SK-N-SH (cell line): ENCODE measurements at regions not wholly inside any gene's neighbourhood (a gene's known extent, or its start where the extent isn't known, plus 50 kb on each side); places are given as distances from the start of the nearest gene placed in this dataset.

Source experiments
- CTCF ChIA-PET: fragments of 300-600, 350-600 bp; formaldehyde crosslinking; extraction: SDS; loops from one replicate; lab custom pipeline; 2021; lab: Yijun Ruan, JAX
- POLR2A ChIA-PET: fragments of 350-600 bp; sonication (Branson Sonifier 250); formaldehyde crosslinking; extraction: SDS; loops from one replicate; lab custom pipeline; 2020; ENCODE audit warnings: antibody characterized with exemption, inconsistent platforms; lab: Yijun Ruan, JAX
- DNase-seq: peaks from one replicate; pipeline ENCODE4 v3.0.0; 2012
- H2AFZ ChIP-seq: fragments of 200-600 bp; sonication (generic); 2 replicates; pipeline ENCODE4 v1.8.1; 2016; ENCODE audit warnings: antibody characterized with exemption, mild to moderate bottlenecking, low read depth
- H3F3A ChIP-seq: fragments of 200-600 bp; sonication (generic); replicated peaks from 2 replicates; pipeline ENCODE3; 2016; ENCODE audit warnings: antibody characterized with exemption, mild to moderate bottlenecking; ENCODE audit not compliant: insufficient read depth
- H3K27ac ChIP-seq, 2 experiments: fragments of 200-500 bp in 1 of 2; fragments of 200-600 bp in 1 of 2; sonication (Bioruptor generic) in 1 of 2; sonication (generic), shearing (Covaris generic) in 1 of 2; 2 replicates each; pipeline versions ENCODE4 v1.5.1 to v1.6.1; 2014 to 2016; ENCODE audit warnings: low read depth in 2 of 2, inconsistent platforms in 1 of 2, low read length in 1 of 2, mild to moderate bottlenecking in 1 of 2, mixed read lengths in 1 of 2
- H3K27me3 ChIP-seq: fragments of 200-600 bp; sonication (generic), shearing (Covaris generic); 2 replicates; pipeline ENCODE4 v1.6.1; 2016; ENCODE audit warnings: mixed run types; ENCODE audit not compliant: insufficient read depth
- H3K36me3 ChIP-seq, 2 experiments: fragments of 200-500 bp in 1 of 2; fragments of 200-600 bp in 1 of 2; sonication (Bioruptor generic) in 1 of 2; sonication (generic) in 1 of 2; replicated peaks in 1 of 2; 2 replicates each; pipeline versions ENCODE3 to v1.5.1; 2014 to 2016; ENCODE audit warnings: low read length in 1 of 2, mild to moderate bottlenecking in 1 of 2; ENCODE audit not compliant: insufficient read depth in 2 of 2, control insufficient read depth in 1 of 2
- H3K4me1 ChIP-seq, 2 experiments: fragments of 200-500 bp in 1 of 2; fragments of 200-600 bp in 1 of 2; sonication (Bioruptor generic) in 1 of 2; sonication (generic), shearing (Covaris generic) in 1 of 2; 2 replicates each; pipeline versions ENCODE4 v1.5.1 to v1.6.1; 2014 to 2016; ENCODE audit warnings: low read depth in 1 of 2, low read length in 1 of 2, mixed run types in 1 of 2; ENCODE audit not compliant: insufficient read depth in 2 of 2, control insufficient read depth in 1 of 2
- H3K4me2 ChIP-seq: fragments of 200-600 bp; sonication (generic), shearing (Covaris generic); 2 replicates; pipeline ENCODE4 v1.6.1; 2017; ENCODE audit warnings: mixed run types
- H3K4me3 ChIP-seq, 2 experiments: fragments of 200-500 bp in 1 of 2; fragments of 200-600 bp in 1 of 2; sonication (Bioruptor generic) in 1 of 2; sonication (generic), shearing (Covaris generic) in 1 of 2; 2 replicates each; pipeline versions ENCODE4 v1.5.1 to v1.8.1; 2014 to 2016; ENCODE audit warnings: low read depth in 2 of 2, inconsistent platforms in 1 of 2, low read length in 1 of 2, mild to moderate bottlenecking in 1 of 2, mixed read lengths in 1 of 2, moderate library complexity in 1 of 2
- H3K79me2 ChIP-seq: fragments of 200-600 bp; sonication (generic); 2 replicates; pipeline ENCODE4 v1.8.1; 2017; ENCODE audit warnings: mild to moderate bottlenecking; ENCODE audit not compliant: insufficient read depth
- H3K9ac ChIP-seq: fragments of 200-600 bp; sonication (generic); 2 replicates; pipeline ENCODE4 v1.6.1; 2017; ENCODE audit warnings: mixed run types
- H3K9me2 ChIP-seq: fragments of 200-600 bp; sonication (generic); 2 replicates; pipeline ENCODE4 v1.6.1; 2017; ENCODE audit warnings: mixed run types
- H3K9me3 ChIP-seq: fragments of 200-600 bp; sonication (generic); 2 replicates; pipeline ENCODE4 v1.6.1; 2017; ENCODE audit warnings: mixed run types, mild to moderate bottlenecking, moderate library complexity
- H4K20me1 ChIP-seq: fragments of 200-600 bp; sonication (generic); 2 replicates; pipeline ENCODE4 v1.6.1; 2017; ENCODE audit warnings: mild to moderate bottlenecking, mixed run types; ENCODE audit not compliant: insufficient read depth
- ELF1 ChIP-seq: IDR thresholded peaks from 2 replicates; pipeline ENCODE4 v1.4.0; 2012
- EP300 ChIP-seq, 2 experiments: IDR thresholded peaks; 2 replicates each; pipeline versions ENCODE4 v1.4.0 to v1.6.1; 2012; ENCODE audit warnings: borderline replicate concordance in 1 of 2, low read depth in 1 of 2, low read length in 1 of 2
- EZH2phosphoT487 ChIP-seq: fragments of 200-600 bp; sonication (generic); IDR thresholded peaks from 2 replicates; pipeline ENCODE4 v1.6.1; 2017; ENCODE audit warnings: low read depth, mixed run types, mild to moderate bottlenecking, antibody characterized with exemption, moderate library complexity, borderline replicate concordance
- FOXM1 ChIP-seq: IDR thresholded peaks from 2 replicates; pipeline ENCODE4 v1.4.0; 2012; ENCODE audit warnings: low read depth, mild to moderate bottlenecking
- MEF2A ChIP-seq: IDR thresholded peaks from 2 replicates; pipeline ENCODE4 v1.4.0; 2012; ENCODE audit warnings: low read depth, borderline replicate concordance
- MXI1 ChIP-seq: IDR thresholded peaks from 2 replicates; pipeline ENCODE4 v1.6.1; 2012; ENCODE audit warnings: mild to moderate bottlenecking, low read depth, low read length, improper control_type of control experiment
- NRF1 ChIP-seq: IDR thresholded peaks from 2 replicates; pipeline ENCODE4 v1.6.1; 2012; ENCODE audit warnings: low read depth, mild to moderate bottlenecking, low read length
- POLR2AphosphoS5 ChIP-seq: IDR thresholded peaks from 2 replicates; pipeline ENCODE4 v1.6.1; 2012; ENCODE audit warnings: low read depth, low read length
- RAD21 ChIP-seq: IDR thresholded peaks from 2 replicates; pipeline ENCODE4 v1.6.1; 2012; ENCODE audit warnings: mild to moderate bottlenecking, low read length
- RXRA ChIP-seq: IDR thresholded peaks from 2 replicates; pipeline ENCODE4 v1.4.0; 2012; ENCODE audit warnings: low read depth, mild to moderate bottlenecking, borderline replicate concordance
- SMC3 ChIP-seq: IDR thresholded peaks from 2 replicates; pipeline ENCODE4 v1.6.1; 2012; ENCODE audit warnings: low read depth, low read length, improper control_type of control experiment
- TAF1 ChIP-seq: IDR thresholded peaks from 2 replicates; pipeline ENCODE4 v1.6.1; 2012; ENCODE audit warnings: low read depth, mild to moderate bottlenecking, low read length, moderate library complexity, borderline replicate concordance
- TCF12 ChIP-seq: IDR thresholded peaks from 2 replicates; pipeline ENCODE4 v1.4.0; 2012
- YY1 ChIP-seq: IDR thresholded peaks from 2 replicates; pipeline ENCODE4 v1.4.0; 2012; ENCODE audit warnings: low read depth, mild to moderate bottlenecking
- WGBS: methylation state at CpG from one replicate; pipeline ENCODE4 v1.1.6; 2017; ENCODE audit warnings: low lambda C conversion rate; 5-methylcytosine and 5-hydroxymethylcytosine counted together
- TF ChIP-seq, protein P1 (sequence below): IDR thresholded peaks from 2 replicates; pipeline ENCODE4 v1.4.0; 2012; ENCODE audit warnings: low read depth, borderline replicate concordance
- TF ChIP-seq, protein P2 (sequence below): IDR thresholded peaks from 2 replicates; pipeline ENCODE4 v1.6.1; 2012; ENCODE audit warnings: mild to moderate bottlenecking, low read depth, low read length, moderate library complexity
- TF ChIP-seq, protein P3 (sequence below): fragments of 150-350 bp; IDR thresholded peaks from 2 replicates; pipeline ENCODE4 v1.6.1; 2017; ENCODE audit warnings: antibody characterized with exemption, low read length, low read depth, borderline replicate concordance
- TF ChIP-seq, protein P4 (sequence below): fragments of 150-350 bp; IDR thresholded peaks from 2 replicates; pipeline ENCODE4 v1.6.1; 2016; ENCODE audit warnings: mild to moderate bottlenecking, low read depth, low read length
- TF ChIP-seq, protein P5 (sequence below): IDR thresholded peaks from 2 replicates; pipeline ENCODE4 v1.4.0; 2012; ENCODE audit warnings: low read depth
- TF ChIP-seq, protein P6 (sequence below): IDR thresholded peaks from 2 replicates; pipeline ENCODE4; 2012

DNA sequence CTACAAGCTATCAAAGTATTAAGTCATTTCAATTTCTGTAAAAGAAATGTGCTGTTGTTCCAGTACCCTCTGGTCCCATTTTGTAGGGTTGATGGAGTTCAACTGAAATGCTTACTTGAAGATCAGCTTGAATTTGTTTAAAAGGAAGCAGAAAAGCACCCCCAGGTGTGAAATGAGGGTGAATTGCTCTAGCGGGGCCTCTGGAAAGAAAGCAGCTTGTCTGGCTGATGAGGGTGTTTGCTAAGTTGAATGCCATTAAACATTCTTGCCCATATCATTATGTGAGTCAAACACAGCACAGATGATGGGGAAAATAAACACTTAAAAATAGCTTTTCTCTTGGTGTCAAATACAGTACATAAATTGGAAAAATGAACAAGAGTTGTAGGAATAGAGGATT, 280.3 kb downstream of the RAB38 start:
- POLR2A ChIA-PET = no interaction called here
- H3K4me2 ChIP-seq = no peak overlapping the region
- H3K9ac ChIP-seq = no peak overlapping the region
- H3K27ac ChIP-seq = no peak overlapping the region
- H3K4me1 ChIP-seq = no peaks in the 10 kb centered on the region
- no peaks in the 10 kb centered on the region for H3K9me2 ChIP-seq
- WGBS = 15% methylated on average over 1 of the region's 1 CpG
- H2AFZ ChIP-seq = no peak overlapping the region
- no peaks in the 10 kb centered on the region for H3K79me2 ChIP-seq
- H3K4me3 ChIP-seq = no peak overlapping the region
- TF ChIP-seq TCF12 = no peak
- TF ChIP-seq MXI1 = no peak
- TF ChIP-seq FOXM1 = no peak
- no peak for TF ChIP-seq EZH2phosphoT487
- TF ChIP-seq, protein P1, sequence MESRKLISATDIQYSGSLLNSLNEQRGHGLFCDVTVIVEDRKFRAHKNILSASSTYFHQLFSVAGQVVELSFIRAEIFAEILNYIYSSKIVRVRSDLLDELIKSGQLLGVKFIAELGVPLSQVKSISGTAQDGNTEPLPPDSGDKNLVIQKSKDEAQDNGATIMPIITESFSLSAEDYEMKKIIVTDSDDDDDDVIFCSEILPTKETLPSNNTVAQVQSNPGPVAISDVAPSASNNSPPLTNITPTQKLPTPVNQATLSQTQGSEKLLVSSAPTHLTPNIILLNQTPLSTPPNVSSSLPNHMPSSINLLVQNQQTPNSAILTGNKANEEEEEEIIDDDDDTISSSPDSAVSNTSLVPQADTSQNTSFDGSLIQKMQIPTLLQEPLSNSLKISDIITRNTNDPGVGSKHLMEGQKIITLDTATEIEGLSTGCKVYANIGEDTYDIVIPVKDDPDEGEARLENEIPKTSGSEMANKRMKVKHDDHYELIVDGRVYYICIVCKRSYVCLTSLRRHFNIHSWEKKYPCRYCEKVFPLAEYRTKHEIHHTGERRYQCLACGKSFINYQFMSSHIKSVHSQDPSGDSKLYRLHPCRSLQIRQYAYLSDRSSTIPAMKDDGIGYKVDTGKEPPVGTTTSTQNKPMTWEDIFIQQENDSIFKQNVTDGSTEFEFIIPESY = no peak
- TF ChIP-seq YY1 = no peak
- no peak for TF ChIP-seq POLR2AphosphoS5
- no peak for TF ChIP-seq NRF1
- TF ChIP-seq, protein P2, sequence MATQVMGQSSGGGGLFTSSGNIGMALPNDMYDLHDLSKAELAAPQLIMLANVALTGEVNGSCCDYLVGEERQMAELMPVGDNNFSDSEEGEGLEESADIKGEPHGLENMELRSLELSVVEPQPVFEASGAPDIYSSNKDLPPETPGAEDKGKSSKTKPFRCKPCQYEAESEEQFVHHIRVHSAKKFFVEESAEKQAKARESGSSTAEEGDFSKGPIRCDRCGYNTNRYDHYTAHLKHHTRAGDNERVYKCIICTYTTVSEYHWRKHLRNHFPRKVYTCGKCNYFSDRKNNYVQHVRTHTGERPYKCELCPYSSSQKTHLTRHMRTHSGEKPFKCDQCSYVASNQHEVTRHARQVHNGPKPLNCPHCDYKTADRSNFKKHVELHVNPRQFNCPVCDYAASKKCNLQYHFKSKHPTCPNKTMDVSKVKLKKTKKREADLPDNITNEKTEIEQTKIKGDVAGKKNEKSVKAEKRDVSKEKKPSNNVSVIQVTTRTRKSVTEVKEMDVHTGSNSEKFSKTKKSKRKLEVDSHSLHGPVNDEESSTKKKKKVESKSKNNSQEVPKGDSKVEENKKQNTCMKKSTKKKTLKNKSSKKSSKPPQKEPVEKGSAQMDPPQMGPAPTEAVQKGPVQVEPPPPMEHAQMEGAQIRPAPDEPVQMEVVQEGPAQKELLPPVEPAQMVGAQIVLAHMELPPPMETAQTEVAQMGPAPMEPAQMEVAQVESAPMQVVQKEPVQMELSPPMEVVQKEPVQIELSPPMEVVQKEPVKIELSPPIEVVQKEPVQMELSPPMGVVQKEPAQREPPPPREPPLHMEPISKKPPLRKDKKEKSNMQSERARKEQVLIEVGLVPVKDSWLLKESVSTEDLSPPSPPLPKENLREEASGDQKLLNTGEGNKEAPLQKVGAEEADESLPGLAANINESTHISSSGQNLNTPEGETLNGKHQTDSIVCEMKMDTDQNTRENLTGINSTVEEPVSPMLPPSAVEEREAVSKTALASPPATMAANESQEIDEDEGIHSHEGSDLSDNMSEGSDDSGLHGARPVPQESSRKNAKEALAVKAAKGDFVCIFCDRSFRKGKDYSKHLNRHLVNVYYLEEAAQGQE = no peak
- TF ChIP-seq RAD21 = no peak
- TF ChIP-seq EP300 (IDR thresholded peaks at IDR 0.05; ENCODE audit: borderline replicate concordance in 1 of 2, low read depth in 1 of 2, low read length in 1 of 2) = no peak
- TF ChIP-seq, all 33 proteins: peak for 0
- Histone ChIP-seq H4K20me1 (no peaks in the 10 kb centered on the region), H3K9me3 (no peaks in the 10 kb centered on the region), H3K36me3 (no peaks in the 10 kb centered on the region), H3F3A (no peaks in the 10 kb centered on the region), H3K27me3 (no peaks in the 10 kb centered on the region)
- no peak for DNase-seq
- CTCF ChIA-PET = interaction anchor here (1.7 kb wide), 1 partner anchor 17 kb away, joined by 5 read pairs; no protein-coding TSS in a partner anchor

DNA sequence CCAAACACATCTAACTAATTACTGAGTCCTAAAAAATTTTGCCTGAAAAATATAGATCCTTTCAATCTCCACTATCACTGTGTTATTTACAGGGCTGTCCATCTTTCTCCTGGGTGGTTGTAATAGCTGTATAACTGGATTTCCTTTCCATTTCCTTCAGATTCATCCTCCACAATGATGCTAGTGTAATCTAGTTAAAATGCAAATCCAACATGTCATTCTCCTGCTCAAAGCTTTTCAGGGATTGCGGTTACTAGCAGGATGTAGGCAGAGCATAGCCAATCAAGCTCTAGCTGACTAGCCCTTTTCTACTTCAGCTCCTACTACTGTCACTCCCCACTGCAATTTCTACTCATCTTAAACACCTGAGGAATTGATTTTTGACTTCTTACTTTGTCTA, 283.0 kb downstream of the RAB38 start:
- H3K27ac ChIP-seq = no peak overlapping the region
- H3K9me2 ChIP-seq = no peaks in the 10 kb centered on the region
- no peaks in the 10 kb centered on the region for H4K20me1 ChIP-seq
- no peak overlapping the region for H3K4me2 ChIP-seq
- 0% methylated on average over 1 of the region's 1 CpG for whole genome bisulfite sequencing
- H3K79me2 ChIP-seq = no peaks in the 10 kb centered on the region
- no peaks in the 10 kb centered on the region for H3K27me3 ChIP-seq
- no peaks in the 10 kb centered on the region for H3K4me1 ChIP-seq
- H3K36me3 ChIP-seq = no peaks in the 10 kb centered on the region
- H3F3A ChIP-seq = no peaks in the 10 kb centered on the region
- no peak overlapping the region for H3K4me3 ChIP-seq
- ChIA-PET POLR2A (no interaction called here), CTCF (no interaction called here)
- DNase-seq = no peak
- no peaks in the 10 kb centered on the region for H3K9me3 ChIP-seq
- H3K9ac ChIP-seq = no peak overlapping the region
- H2AFZ ChIP-seq = no peak overlapping the region
- no peak for TF ChIP-seq ELF1
- no peak for TF ChIP-seq SMC3
- TF ChIP-seq, protein P3, sequence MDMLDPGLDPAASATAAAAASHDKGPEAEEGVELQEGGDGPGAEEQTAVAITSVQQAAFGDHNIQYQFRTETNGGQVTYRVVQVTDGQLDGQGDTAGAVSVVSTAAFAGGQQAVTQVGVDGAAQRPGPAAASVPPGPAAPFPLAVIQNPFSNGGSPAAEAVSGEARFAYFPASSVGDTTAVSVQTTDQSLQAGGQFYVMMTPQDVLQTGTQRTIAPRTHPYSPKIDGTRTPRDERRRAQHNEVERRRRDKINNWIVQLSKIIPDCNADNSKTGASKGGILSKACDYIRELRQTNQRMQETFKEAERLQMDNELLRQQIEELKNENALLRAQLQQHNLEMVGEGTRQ = no peak
- TF ChIP-seq RXRA = no peak
- no peak for TF ChIP-seq MEF2A
- TF ChIP-seq, protein P4, sequence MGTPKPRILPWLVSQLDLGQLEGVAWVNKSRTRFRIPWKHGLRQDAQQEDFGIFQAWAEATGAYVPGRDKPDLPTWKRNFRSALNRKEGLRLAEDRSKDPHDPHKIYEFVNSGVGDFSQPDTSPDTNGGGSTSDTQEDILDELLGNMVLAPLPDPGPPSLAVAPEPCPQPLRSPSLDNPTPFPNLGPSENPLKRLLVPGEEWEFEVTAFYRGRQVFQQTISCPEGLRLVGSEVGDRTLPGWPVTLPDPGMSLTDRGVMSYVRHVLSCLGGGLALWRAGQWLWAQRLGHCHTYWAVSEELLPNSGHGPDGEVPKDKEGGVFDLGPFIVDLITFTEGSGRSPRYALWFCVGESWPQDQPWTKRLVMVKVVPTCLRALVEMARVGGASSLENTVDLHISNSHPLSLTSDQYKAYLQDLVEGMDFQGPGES = no peak
- no peak for TF ChIP-seq TAF1
- TF ChIP-seq, protein P5, sequence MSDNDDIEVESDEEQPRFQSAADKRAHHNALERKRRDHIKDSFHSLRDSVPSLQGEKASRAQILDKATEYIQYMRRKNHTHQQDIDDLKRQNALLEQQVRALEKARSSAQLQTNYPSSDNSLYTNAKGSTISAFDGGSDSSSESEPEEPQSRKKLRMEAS = no peak
- TF ChIP-seq, protein P6, sequence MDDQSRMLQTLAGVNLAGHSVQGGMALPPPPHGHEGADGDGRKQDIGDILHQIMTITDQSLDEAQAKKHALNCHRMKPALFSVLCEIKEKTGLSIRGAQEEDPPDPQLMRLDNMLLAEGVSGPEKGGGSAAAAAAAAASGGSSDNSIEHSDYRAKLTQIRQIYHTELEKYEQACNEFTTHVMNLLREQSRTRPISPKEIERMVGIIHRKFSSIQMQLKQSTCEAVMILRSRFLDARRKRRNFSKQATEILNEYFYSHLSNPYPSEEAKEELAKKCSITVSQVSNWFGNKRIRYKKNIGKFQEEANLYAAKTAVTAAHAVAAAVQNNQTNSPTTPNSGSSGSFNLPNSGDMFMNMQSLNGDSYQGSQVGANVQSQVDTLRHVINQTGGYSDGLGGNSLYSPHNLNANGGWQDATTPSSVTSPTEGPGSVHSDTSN = no peak
